IMR-90 (cell line): ENCODE measurements at regions not wholly inside any gene's neighbourhood (a gene's known extent, or its start where the extent isn't known, plus 50 kb on each side); places are given as distances from the start of the nearest gene placed in this dataset.

Experiments used
- ATAC-seq: fragments of 200-7000 bp; cut with Tn5 transposase; 2 replicates; pipeline ENCODE4 v1.9.1; 2020; ENCODE audit warnings: low read depth, mild to moderate bottlenecking, moderate library complexity
- BruUV-seq: library from RNA; stranded (reverse); fragments of 400-500 nt; replicated peaks from 2 replicates; lab custom pipeline; 2021; lab: Mats Ljungman, UMichigan
- CTCF ChIA-PET: fragments of 300-600 bp; formaldehyde crosslinking; extraction: SDS; loops from one replicate; lab custom pipeline; 2021; ENCODE audit warnings: antibody characterized with exemption; lab: Yijun Ruan, JAX
- POLR2A ChIA-PET: fragments of 300-600 bp; sonication (Branson Sonifier 250); formaldehyde crosslinking; loops from one replicate; lab custom pipeline; 2022; ENCODE audit warnings: antibody characterized with exemption; ENCODE audit not compliant: unreplicated experiment; lab: Charles Lee
- DNase-seq: peaks from one replicate; pipeline ENCODE4 v3.0.0; 2013
- H2AFZ ChIP-seq: replicated peaks from 2 replicates; pipeline ENCODE3; 2013; ENCODE audit warnings: low read length, mild to moderate bottlenecking; ENCODE audit not compliant: poor library complexity
- H2AK5ac ChIP-seq: 2 replicates; pipeline ENCODE4 v1.6.1; 2013; ENCODE audit warnings: low read depth, low read length, inconsistent platforms
- H2AK9ac ChIP-seq: replicated peaks from 2 replicates; pipeline ENCODE3; 2013; ENCODE audit warnings: mild to moderate bottlenecking, low read depth, low read length, moderate library complexity; ENCODE audit not compliant: poor library complexity
- H2BK120ac ChIP-seq: 2 replicates; pipeline ENCODE4 v1.6.1; 2013; ENCODE audit warnings: low read depth, low read length, inconsistent platforms
- H2BK15ac ChIP-seq: 3 replicates; pipeline ENCODE4 v1.6.1; 2013; ENCODE audit warnings: low read depth, low read length, inconsistent platforms
- H2BK20ac ChIP-seq: 2 replicates; pipeline ENCODE4 v1.6.1; 2013; ENCODE audit warnings: low read depth, mild to moderate bottlenecking, inconsistent platforms, low read length, moderate library complexity
- H2BK5ac ChIP-seq: 2 replicates; pipeline ENCODE4 v1.6.1; 2013; ENCODE audit warnings: mild to moderate bottlenecking, low read depth, low read length, inconsistent platforms; ENCODE audit not compliant: poor library complexity, severe bottlenecking
- H3K14ac ChIP-seq: replicated peaks from 2 replicates; pipeline ENCODE4 v1.6.1; 2013; ENCODE audit warnings: low read depth, low read length, inconsistent platforms
- H3K18ac ChIP-seq: 2 replicates; pipeline ENCODE4 v1.6.1; 2013; ENCODE audit warnings: low read depth, low read length, control low read depth
- H3K23ac ChIP-seq: 2 replicates; pipeline ENCODE4 v1.6.1; 2013; ENCODE audit warnings: low read depth, low read length, inconsistent platforms
- H3K27ac ChIP-seq: 2 replicates; pipeline ENCODE4 v1.5.1; 2013; ENCODE audit warnings: mild to moderate bottlenecking, control low read depth, low read length; ENCODE audit not compliant: insufficient read depth
- H3K27me3 ChIP-seq: 2 replicates; pipeline ENCODE4 v1.6.1; 2013; ENCODE audit warnings: low read length; ENCODE audit not compliant: control insufficient read depth, insufficient read depth
- H3K36me3 ChIP-seq: 2 replicates; pipeline ENCODE4 v1.6.1; 2013; ENCODE audit warnings: low read length, mixed read lengths; ENCODE audit not compliant: control insufficient read depth, insufficient read depth
- H3K4ac ChIP-seq: 2 replicates; pipeline ENCODE4 v1.6.1; 2013; ENCODE audit warnings: low read depth, low read length, inconsistent platforms
- H3K4me1 ChIP-seq: 2 replicates; pipeline ENCODE4 v1.6.1; 2013; ENCODE audit warnings: low read length, mixed read lengths; ENCODE audit not compliant: control insufficient read depth, insufficient read depth
- H3K4me2 ChIP-seq: 2 replicates; pipeline ENCODE4 v1.6.1; 2013; ENCODE audit warnings: low read depth, mild to moderate bottlenecking, control low read depth, low read length, moderate library complexity
- H3K4me3 ChIP-seq: 2 replicates; pipeline ENCODE4 v1.5.1; 2013; ENCODE audit warnings: low read depth, mild to moderate bottlenecking, control low read depth, low read length, moderate library complexity; ENCODE audit not compliant: insufficient read depth
- H3K56ac ChIP-seq: 2 replicates; pipeline ENCODE4 v1.6.1; 2013; ENCODE audit warnings: low read length, inconsistent platforms; ENCODE audit not compliant: insufficient read depth; ENCODE audit errors: extremely low read depth
- H3K79me1 ChIP-seq, 2 experiments: 2 replicates each; pipeline ENCODE4 v1.6.1; 2013; ENCODE audit warnings: low read length in 2 of 2, inconsistent platforms in 1 of 2, low read depth in 1 of 2
- H3K9ac ChIP-seq: 2 replicates; pipeline ENCODE4 v1.6.1; 2013; ENCODE audit warnings: low read depth, low read length, control low read depth
- H3K9me1 ChIP-seq: 2 replicates; pipeline ENCODE4 v1.6.1; 2013; ENCODE audit warnings: low read length, inconsistent platforms; ENCODE audit not compliant: insufficient read depth
- H3K9me3 ChIP-seq: 2 replicates; pipeline ENCODE4 v1.6.1; 2013; ENCODE audit warnings: low read length; ENCODE audit not compliant: control insufficient read depth, insufficient read depth
- H4K20me1 ChIP-seq: 2 replicates; pipeline ENCODE4 v1.6.1; 2013; ENCODE audit warnings: low read length, inconsistent platforms; ENCODE audit not compliant: insufficient read depth
- H4K5ac ChIP-seq: 2 replicates; pipeline ENCODE4 v1.6.1; 2013; ENCODE audit warnings: mild to moderate bottlenecking, low read depth, low read length, control low read depth
- H4K8ac ChIP-seq, 2 experiments: 2 replicates each; pipeline ENCODE4 v1.6.1; 2013; ENCODE audit warnings: low read depth in 2 of 2, low read length in 2 of 2, control low read depth in 1 of 2, inconsistent platforms in 1 of 2
- H4K91ac ChIP-seq: 2 replicates; pipeline ENCODE4 v1.6.1; 2013; ENCODE audit warnings: low read depth, low read length, inconsistent platforms; ENCODE audit not compliant: insufficient read depth
- BHLHE40 ChIP-seq: fragments of 150-350 bp; IDR thresholded peaks from 2 replicates; pipeline ENCODE4 v1.6.1; 2016; ENCODE audit warnings: mild to moderate bottlenecking, low read depth, low read length
- MAZ ChIP-seq: IDR thresholded peaks from 2 replicates; pipeline ENCODE4 v1.6.1; 2012; ENCODE audit warnings: low read depth, mild to moderate bottlenecking, low read length, improper control_type of control experiment, moderate library complexity, borderline replicate concordance
- MXI1 ChIP-seq: IDR thresholded peaks from 2 replicates; pipeline ENCODE4 v1.6.1; 2012; ENCODE audit warnings: low read depth, mild to moderate bottlenecking, low read length, moderate library complexity, borderline replicate concordance
- NFE2L2 ChIP-seq: fragments of 150-350 bp; IDR thresholded peaks from 2 replicates; pipeline ENCODE4 v1.6.1; 2016; ENCODE audit warnings: low read depth, mild to moderate bottlenecking, low read length
- RAD21 ChIP-seq: IDR thresholded peaks from 2 replicates; pipeline ENCODE4 v1.6.1; 2012; ENCODE audit warnings: low read length, improper control_type of control experiment
- RFX5 ChIP-seq: IDR thresholded peaks from 2 replicates; pipeline ENCODE4 v1.8.0; 2012; ENCODE audit warnings: low read depth, mild to moderate bottlenecking, low read length, moderate library complexity
- SMC3 ChIP-seq: fragments of 150-350 bp; IDR thresholded peaks from 2 replicates; pipeline ENCODE4 v1.6.1; 2016; ENCODE audit warnings: low read depth, mild to moderate bottlenecking, antibody characterized with exemption, low read length, moderate library complexity
- WGBS, 2 experiments: methylation state at CpG; one replicate each; pipeline versions ENCODE4 v1.1.5 to v1.1.7; 2013; ENCODE audit warnings: missing lambda C conversion rate in 2 of 2; ENCODE audit not compliant: insufficient read length in 1 of 2; ENCODE audit errors: extremely low coverage in 2 of 2; 5-methylcytosine and 5-hydroxymethylcytosine counted together
- dilution Hi-C: fragments of 300-500 bp; cut with HindIII; formaldehyde crosslinking; loops from one replicate; pipeline ENCODE4 v1.14.3; 2018; ENCODE audit warnings: low sequenced_read_pairs; ENCODE audit not compliant: unreplicated experiment
- in situ Hi-C: fragments of 300-500 bp; cut with MboI; formaldehyde crosslinking; loops from 3 replicates; pipeline ENCODE4 v1.14.3; 2019; ENCODE audit warnings: low sequenced_read_pairs, inconsistent platforms, mixed read lengths
- intact Hi-C: fragments of 100-400 bp; cut with micrococcal nuclease; formaldehyde crosslinking; loops from 2 replicates; pipeline ENCODE4 v1.10.0; 2022
- TF ChIP-seq, protein P1 (sequence below): fragments of 150-350 bp; IDR thresholded peaks from 2 replicates; pipeline ENCODE4 v1.6.1; 2016; ENCODE audit warnings: low read depth, mild to moderate bottlenecking, low read length, moderate library complexity, borderline replicate concordance
- TF ChIP-seq, protein P2 (sequence below): fragments of 150-350 bp; IDR thresholded peaks from 2 replicates; pipeline ENCODE4 v1.6.1; 2017; ENCODE audit warnings: mild to moderate bottlenecking, antibody characterized with exemption, low read length, low read depth
- TF ChIP-seq, protein P3 (sequence below): conservative IDR thresholded peaks from 2 replicates; pipeline ENCODE4 v1.5.1; 2012; ENCODE audit warnings: mild to moderate bottlenecking, low read depth, low read length, improper control_type of control experiment

DNA sequence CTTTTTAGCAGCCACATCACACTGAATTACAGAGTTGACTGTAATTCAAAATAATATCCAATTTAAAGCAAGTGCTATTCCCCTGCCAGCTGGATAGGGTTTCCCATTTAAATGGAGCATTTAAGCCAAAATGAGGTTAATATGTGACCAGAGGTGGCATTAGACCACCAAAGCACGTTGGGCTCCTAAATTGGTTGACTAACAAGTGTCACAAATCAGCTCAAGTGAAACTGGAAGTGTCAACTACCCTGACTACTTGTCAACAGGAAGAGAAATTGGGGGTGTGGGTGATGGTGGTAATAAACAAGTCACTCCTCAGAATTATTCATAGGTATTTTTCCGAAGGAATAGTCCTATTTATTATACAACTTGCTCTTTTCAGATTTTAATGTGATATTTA is 609.6 kb upstream of the TLE4 start:
- ChIA-PET POLR2A (no interaction called here), CTCF (no interaction called here)
- H2AFZ ChIP-seq = no peak overlapping the region
- no peaks in the 10 kb centered on the region for H3K36me3 ChIP-seq
- no peak overlapping the region for H4K91ac ChIP-seq
- no peaks in the 10 kb centered on the region for H3K79me1 ChIP-seq
- dilution Hi-C loops = no loop called here
- H3K4me1 ChIP-seq = no peaks in the 10 kb centered on the region
- no peak overlapping the region for H3K27ac ChIP-seq
- H4K8ac ChIP-seq = no peak overlapping the region
- H2AK9ac ChIP-seq = no peak overlapping the region
- H3K56ac ChIP-seq = no peak overlapping the region
- no peaks in the 10 kb centered on the region for H4K20me1 ChIP-seq
- H2BK15ac ChIP-seq = no peak overlapping the region
- no peak overlapping the region for H3K14ac ChIP-seq
- no peak overlapping the region for H2AK5ac ChIP-seq
- ATAC-seq = no peak
- H3K9ac ChIP-seq = no peak overlapping the region
- H2BK120ac ChIP-seq = no peak overlapping the region
- no peak for DNase-seq
- no peak overlapping the region for H3K23ac ChIP-seq
- whole genome bisulfite sequencing, 2 experiments = no CpG with 5 or more reads among the region's 2 CpGs
- H3K18ac ChIP-seq = no peak overlapping the region
- BruUV-seq = no TSS peak
- no peaks in the 10 kb centered on the region for H3K9me1 ChIP-seq
- in situ Hi-C loops = no loop called here
- no peak overlapping the region for H3K4me3 ChIP-seq
- intact Hi-C loops = no loop called here
- no peaks in the 10 kb centered on the region for H3K27me3 ChIP-seq
- H3K4ac ChIP-seq = no peak overlapping the region
- H4K5ac ChIP-seq = no peak overlapping the region
- H3K9me3 ChIP-seq = peaks cover 3% of the 10 kb centered on the region
- H2BK5ac ChIP-seq = no peak overlapping the region
- H3K4me2 ChIP-seq = no peak overlapping the region
- TF ChIP-seq, protein P1, sequence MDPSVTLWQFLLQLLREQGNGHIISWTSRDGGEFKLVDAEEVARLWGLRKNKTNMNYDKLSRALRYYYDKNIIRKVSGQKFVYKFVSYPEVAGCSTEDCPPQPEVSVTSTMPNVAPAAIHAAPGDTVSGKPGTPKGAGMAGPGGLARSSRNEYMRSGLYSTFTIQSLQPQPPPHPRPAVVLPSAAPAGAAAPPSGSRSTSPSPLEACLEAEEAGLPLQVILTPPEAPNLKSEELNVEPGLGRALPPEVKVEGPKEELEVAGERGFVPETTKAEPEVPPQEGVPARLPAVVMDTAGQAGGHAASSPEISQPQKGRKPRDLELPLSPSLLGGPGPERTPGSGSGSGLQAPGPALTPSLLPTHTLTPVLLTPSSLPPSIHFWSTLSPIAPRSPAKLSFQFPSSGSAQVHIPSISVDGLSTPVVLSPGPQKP = no peak
- no peak for TF ChIP-seq MXI1
- no peak for TF ChIP-seq BHLHE40
- no peak for TF ChIP-seq SMC3
- no peak for TF ChIP-seq NFE2L2
- no peak for TF ChIP-seq RAD21
- TF ChIP-seq, protein P2, sequence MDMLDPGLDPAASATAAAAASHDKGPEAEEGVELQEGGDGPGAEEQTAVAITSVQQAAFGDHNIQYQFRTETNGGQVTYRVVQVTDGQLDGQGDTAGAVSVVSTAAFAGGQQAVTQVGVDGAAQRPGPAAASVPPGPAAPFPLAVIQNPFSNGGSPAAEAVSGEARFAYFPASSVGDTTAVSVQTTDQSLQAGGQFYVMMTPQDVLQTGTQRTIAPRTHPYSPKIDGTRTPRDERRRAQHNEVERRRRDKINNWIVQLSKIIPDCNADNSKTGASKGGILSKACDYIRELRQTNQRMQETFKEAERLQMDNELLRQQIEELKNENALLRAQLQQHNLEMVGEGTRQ = no peak
- TF ChIP-seq MAZ = no peak
- TF ChIP-seq RFX5 = no peak
- TF ChIP-seq, protein P3, sequence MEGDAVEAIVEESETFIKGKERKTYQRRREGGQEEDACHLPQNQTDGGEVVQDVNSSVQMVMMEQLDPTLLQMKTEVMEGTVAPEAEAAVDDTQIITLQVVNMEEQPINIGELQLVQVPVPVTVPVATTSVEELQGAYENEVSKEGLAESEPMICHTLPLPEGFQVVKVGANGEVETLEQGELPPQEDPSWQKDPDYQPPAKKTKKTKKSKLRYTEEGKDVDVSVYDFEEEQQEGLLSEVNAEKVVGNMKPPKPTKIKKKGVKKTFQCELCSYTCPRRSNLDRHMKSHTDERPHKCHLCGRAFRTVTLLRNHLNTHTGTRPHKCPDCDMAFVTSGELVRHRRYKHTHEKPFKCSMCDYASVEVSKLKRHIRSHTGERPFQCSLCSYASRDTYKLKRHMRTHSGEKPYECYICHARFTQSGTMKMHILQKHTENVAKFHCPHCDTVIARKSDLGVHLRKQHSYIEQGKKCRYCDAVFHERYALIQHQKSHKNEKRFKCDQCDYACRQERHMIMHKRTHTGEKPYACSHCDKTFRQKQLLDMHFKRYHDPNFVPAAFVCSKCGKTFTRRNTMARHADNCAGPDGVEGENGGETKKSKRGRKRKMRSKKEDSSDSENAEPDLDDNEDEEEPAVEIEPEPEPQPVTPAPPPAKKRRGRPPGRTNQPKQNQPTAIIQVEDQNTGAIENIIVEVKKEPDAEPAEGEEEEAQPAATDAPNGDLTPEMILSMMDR = no peak
- H2BK20ac ChIP-seq = no peak overlapping the region
